ENCODE measurements at regions not wholly inside any gene's neighbourhood (a gene's known extent, or its start where the extent isn't known, plus 50 kb on each side); places are given as distances from the start of the nearest gene placed in this dataset.

- no peak for DNase-seq (ENCODE audit: low spot score)
- H3K79me2 ChIP-seq = no peaks in the 10 kb centered on the region
- no peaks in the 10 kb centered on the region for H3K4me1 ChIP-seq (ENCODE audit: insufficient read depth)
- H3K9me2 ChIP-seq (replicated peaks; ENCODE audit: insufficient read depth) = no peaks in the 10 kb centered on the region
- WGBS (ENCODE audit: low lambda C conversion rate, missing lambda C conversion rate) = 41% methylated on average over 2 of the region's 2 CpGs
- H3K27ac ChIP-seq = no peak overlapping the region
- H2AFZ ChIP-seq = no peak overlapping the region
- no peaks in the 10 kb centered on the region for H3K36me3 ChIP-seq (replicated peaks; ENCODE audit: insufficient read depth, low read depth)
- H3K9me3 ChIP-seq (ENCODE audit: low read depth) = no peaks in the 10 kb centered on the region
- no peaks in the 10 kb centered on the region for H3K27me3 ChIP-seq
- H3K4me3 ChIP-seq = no peak overlapping the region
- H3K4me2 ChIP-seq = no peak overlapping the region
- TF ChIP-seq CTCF (IDR thresholded peaks at IDR 0.05; ENCODE audit: poor library complexity) (no peak), EZH2phosphoT487 (IDR thresholded peaks at IDR 0.05; ENCODE audit: low read depth, severe bottlenecking, unreplicated experiment) (no peak), EZH2 (IDR thresholded peaks at IDR 0.05; ENCODE audit: borderline replicate concordance) (no peak)
- H4K20me1 ChIP-seq (ENCODE audit: insufficient read depth, poor library complexity, severe bottlenecking) = no peaks in the 10 kb centered on the region
These were observed 364.4 kb upstream of the CYRIA start for GRCh38 chr2:17030047-17030446.

GRCh38 chr2:17012297-17012696 is 346.7 kb upstream of the CYRIA start:
- Histone ChIP-seq H3K27me3 (no peaks in the 10 kb centered on the region), H3K4me3 (no peak overlapping the region), H3K9me2 (replicated peaks; ENCODE audit: insufficient read depth) (no peaks in the 10 kb centered on the region), H3K4me2 (no peak overlapping the region), H3K9me3 (ENCODE audit: low read depth) (no peaks in the 10 kb centered on the region), H2AFZ (no peak overlapping the region), H3K4me1 (ENCODE audit: insufficient read depth) (no peaks in the 10 kb centered on the region), H3K27ac (no peak overlapping the region), H4K20me1 (ENCODE audit: insufficient read depth, poor library complexity, severe bottlenecking) (no peaks in the 10 kb centered on the region), H3K79me2 (no peaks in the 10 kb centered on the region), H3K36me3 (replicated peaks; ENCODE audit: insufficient read depth, low read depth) (no peaks in the 10 kb centered on the region)
- DNase-seq (ENCODE audit: low spot score) = no peak
- TF ChIP-seq EZH2phosphoT487 (IDR thresholded peaks at IDR 0.05; ENCODE audit: low read depth, severe bottlenecking, unreplicated experiment) = no peak
- TF ChIP-seq EZH2 (IDR thresholded peaks at IDR 0.05; ENCODE audit: borderline replicate concordance) = no peak
- no peak for TF ChIP-seq CTCF (IDR thresholded peaks at IDR 0.05; ENCODE audit: poor library complexity)
- 63% methylated on average over 3 of the region's 3 CpGs for WGBS (ENCODE audit: low lambda C conversion rate, missing lambda C conversion rate)

- no peaks in the 10 kb centered on the region for H3K4me1 ChIP-seq (ENCODE audit: insufficient read depth)
- H3K27ac ChIP-seq = no peak overlapping the region
- no peak overlapping the region for H3K4me3 ChIP-seq
- no peaks in the 10 kb centered on the region for H4K20me1 ChIP-seq (ENCODE audit: insufficient read depth, poor library complexity, severe bottlenecking)
- TF ChIP-seq EZH2 (IDR thresholded peaks at IDR 0.05; ENCODE audit: borderline replicate concordance) (no peak), CTCF (IDR thresholded peaks at IDR 0.05; ENCODE audit: poor library complexity) (no peak), EZH2phosphoT487 (IDR thresholded peaks at IDR 0.05; ENCODE audit: low read depth, severe bottlenecking, unreplicated experiment) (no peak)
- no peak overlapping the region for H3K4me2 ChIP-seq
- no peak overlapping the region for H2AFZ ChIP-seq
- H3K79me2 ChIP-seq = no peaks in the 10 kb centered on the region
- WGBS (ENCODE audit: low lambda C conversion rate, missing lambda C conversion rate) = 96% methylated on average over 2 of the region's 2 CpGs
- DNase-seq (ENCODE audit: low spot score) = no peak
- H3K9me3 ChIP-seq (ENCODE audit: low read depth) = no peaks in the 10 kb centered on the region
- no peaks in the 10 kb centered on the region for H3K9me2 ChIP-seq (replicated peaks; ENCODE audit: insufficient read depth)
- H3K36me3 ChIP-seq (replicated peaks; ENCODE audit: insufficient read depth, low read depth) = no peaks in the 10 kb centered on the region
- H3K27me3 ChIP-seq = no peaks in the 10 kb centered on the region
These were observed 344.5 kb upstream of the CYRIA start for GRCh38 chr2:17010104-17010503.

- 62% methylated on average over 1 of the region's 1 CpG for WGBS (ENCODE audit: low lambda C conversion rate, missing lambda C conversion rate)
- no peak overlapping the region for H3K4me2 ChIP-seq
- no peak overlapping the region for H2AFZ ChIP-seq
- H4K20me1 ChIP-seq (ENCODE audit: insufficient read depth, poor library complexity, severe bottlenecking) = no peaks in the 10 kb centered on the region
- no peaks in the 10 kb centered on the region for H3K4me1 ChIP-seq (ENCODE audit: insufficient read depth)
- no peaks in the 10 kb centered on the region for H3K9me3 ChIP-seq (ENCODE audit: low read depth)
- no peaks in the 10 kb centered on the region for H3K9me2 ChIP-seq (replicated peaks; ENCODE audit: insufficient read depth)
- TF ChIP-seq CTCF (IDR thresholded peaks at IDR 0.05; ENCODE audit: poor library complexity) (no peak), EZH2phosphoT487 (IDR thresholded peaks at IDR 0.05; ENCODE audit: low read depth, severe bottlenecking, unreplicated experiment) (no peak), EZH2 (IDR thresholded peaks at IDR 0.05; ENCODE audit: borderline replicate concordance) (no peak)
- no peaks in the 10 kb centered on the region for H3K79me2 ChIP-seq
- no peak overlapping the region for H3K27ac ChIP-seq
- DNase-seq (ENCODE audit: low spot score) = no peak
- no peak overlapping the region for H3K4me3 ChIP-seq
- no peaks in the 10 kb centered on the region for H3K27me3 ChIP-seq
- no peaks in the 10 kb centered on the region for H3K36me3 ChIP-seq (replicated peaks; ENCODE audit: insufficient read depth, low read depth)
These were observed 334.5 kb upstream of the CYRIA start for GRCh38 chr2:17000184-17000482.

Data from hepatocyte (in vitro differentiated cells).